ENCODE measurements at regions not wholly inside any gene's neighbourhood (a gene's known extent, or its start where the extent isn't known, plus 50 kb on each side); places are given as distances from the start of the nearest gene placed in this dataset.

GRCh38 chr11:57935402-57936049 lies 88.2 kb upstream of the OR9Q1 start:
- Mint-ChIP-seq H3K27me3 (ENCODE audit: low read depth, poor library complexity) (peaks cover 8% of the 10 kb centered on the region), H3K9me3 (no peaks in the 10 kb centered on the region), H3K4me1 (no peaks in the 10 kb centered on the region), H3K4me3 (no peak overlapping the region), H3K36me3 (ENCODE audit: low read depth) (no peaks in the 10 kb centered on the region), H3K27ac (peak overlapping the region; percentile 47)
- no peak for DNase-seq
- no peak for TF ChIP-seq CTCF (IDR thresholded peaks at IDR 0.05)

- H3K4me1 Mint-ChIP-seq: no peaks in the 10 kb centered on the region
- no peak overlapping the region for H3K27ac Mint-ChIP-seq
- H3K9me3 Mint-ChIP-seq: no peaks in the 10 kb centered on the region
- H3K36me3 Mint-ChIP-seq (ENCODE audit: low read depth): no peaks in the 10 kb centered on the region
- DNase-seq: no peak
- H3K4me3 Mint-ChIP-seq: no peak overlapping the region
- TF ChIP-seq CTCF (IDR thresholded peaks at IDR 0.05): no peak
- H3K27me3 Mint-ChIP-seq (ENCODE audit: low read depth, poor library complexity): peaks cover 8% of the 10 kb centered on the region
Observed at GRCh38 chr11:57936050-57936418, 87.6 kb upstream of the OR9Q1 start.

- no peak for DNase-seq
- H3K36me3 Mint-ChIP-seq (ENCODE audit: low read depth): no peaks in the 10 kb centered on the region
- no peak for TF ChIP-seq CTCF (IDR thresholded peaks at IDR 0.05)
- H3K4me3 Mint-ChIP-seq: no peak overlapping the region
- no peak overlapping the region for H3K27ac Mint-ChIP-seq
- H3K27me3 Mint-ChIP-seq (ENCODE audit: low read depth, poor library complexity): peaks cover 10% of the 10 kb centered on the region
- H3K9me3 Mint-ChIP-seq: peaks cover under 1% of the 10 kb centered on the region
- H3K4me1 Mint-ChIP-seq: no peaks in the 10 kb centered on the region
Observed at GRCh38 chr11:57937431-57937830, 86.2 kb upstream of the OR9Q1 start.

- TF ChIP-seq CTCF (IDR thresholded peaks at IDR 0.05): no peak
- Mint-ChIP-seq H3K4me1 (no peaks in the 10 kb centered on the region), H3K27ac (no peak overlapping the region), H3K36me3 (ENCODE audit: low read depth) (no peaks in the 10 kb centered on the region), H3K27me3 (ENCODE audit: low read depth, poor library complexity) (peaks cover 12% of the 10 kb centered on the region), H3K4me3 (no peak overlapping the region), H3K9me3 (peaks cover 8% of the 10 kb centered on the region)
- no peak for DNase-seq
Observed at GRCh38 chr11:57938351-57938750, 85.3 kb upstream of the OR9Q1 start.

- TF ChIP-seq CTCF (IDR thresholded peaks at IDR 0.05): no peak
- no peak overlapping the region for H3K27ac Mint-ChIP-seq
- H3K36me3 Mint-ChIP-seq (ENCODE audit: low read depth): no peaks in the 10 kb centered on the region
- peaks cover 11% of the 10 kb centered on the region for H3K27me3 Mint-ChIP-seq (ENCODE audit: low read depth, poor library complexity)
- no peak overlapping the region for H3K4me3 Mint-ChIP-seq
- peaks cover 15% of the 10 kb centered on the region for H3K9me3 Mint-ChIP-seq
- no peak for DNase-seq
- no peaks in the 10 kb centered on the region for H3K4me1 Mint-ChIP-seq
Observed at GRCh38 chr11:57940044-57940756, 83.5 kb upstream of the OR9Q1 start.

- Mint-ChIP-seq H3K9me3 (peaks cover 15% of the 10 kb centered on the region), H3K4me3 (no peak overlapping the region), H3K27me3 (ENCODE audit: low read depth, poor library complexity) (peaks cover 6% of the 10 kb centered on the region), H3K27ac (no peak overlapping the region), H3K4me1 (no peaks in the 10 kb centered on the region), H3K36me3 (ENCODE audit: low read depth) (no peaks in the 10 kb centered on the region)
- TF ChIP-seq CTCF (IDR thresholded peaks at IDR 0.05): no peak
- no peak for DNase-seq
Observed at GRCh38 chr11:57941875-57942274, 81.8 kb upstream of the OR9Q1 start.
